H9 (cell line): ENCODE measurements at regions not wholly inside any gene's neighbourhood (a gene's known extent, or its start where the extent isn't known, plus 50 kb on each side); places are given as distances from the start of the nearest gene placed in this dataset.

Source experiments
- DNase-seq: peaks from one replicate; pipeline ENCODE4 v3.0.0-alpha.2; 2017
- H2AFZ ChIP-seq: one replicate; pipeline ENCODE4 v1.6.1; 2013; ENCODE audit warnings: mild to moderate bottlenecking, low read length, control low read depth, moderate library complexity
- H2AK5ac ChIP-seq: 2 replicates; pipeline ENCODE4 v1.6.1; 2013; ENCODE audit warnings: low read length, control low read depth, mixed read lengths; ENCODE audit not compliant: insufficient read length
- H2BK120ac ChIP-seq: one replicate; pipeline ENCODE4 v1.6.1; 2013; ENCODE audit warnings: low read depth, mild to moderate bottlenecking, low read length, control low read depth, inconsistent platforms; ENCODE audit not compliant: poor library complexity, severe bottlenecking
- H2BK12ac ChIP-seq: 2 replicates; pipeline ENCODE4 v1.6.1; 2013; ENCODE audit warnings: low read length, control low read depth, mixed read lengths, low read depth; ENCODE audit not compliant: insufficient read length
- H2BK15ac ChIP-seq: 2 replicates; pipeline ENCODE4 v1.6.1; 2013; ENCODE audit warnings: low read depth, low read length, control low read depth
- H2BK20ac ChIP-seq: one replicate; pipeline ENCODE4 v1.6.1; 2013; ENCODE audit warnings: low read depth, mild to moderate bottlenecking, low read length, control low read depth, inconsistent platforms; ENCODE audit not compliant: poor library complexity, severe bottlenecking
- H2BK5ac ChIP-seq: 2 replicates; pipeline ENCODE4 v1.6.1; 2013; ENCODE audit warnings: low read length, control low read depth, mixed read lengths; ENCODE audit not compliant: insufficient read length
- H3K14ac ChIP-seq: 2 replicates; pipeline ENCODE4 v1.6.1; 2013; ENCODE audit warnings: low read length, control low read depth; ENCODE audit not compliant: insufficient read depth
- H3K18ac ChIP-seq: 2 replicates; pipeline ENCODE4 v1.6.1; 2013; ENCODE audit warnings: low read depth, mild to moderate bottlenecking, mixed read lengths, low read length, control low read depth; ENCODE audit not compliant: insufficient read length
- H3K23ac ChIP-seq: 2 replicates; pipeline ENCODE4 v1.6.1; 2013; ENCODE audit warnings: low read length, control low read depth, mixed read lengths, low read depth; ENCODE audit not compliant: insufficient read length
- H3K23me2 ChIP-seq: 2 replicates; pipeline ENCODE4 v1.6.1; 2013; ENCODE audit warnings: low read depth, mild to moderate bottlenecking, mixed read lengths, low read length, control low read depth; ENCODE audit not compliant: insufficient read length, poor library complexity, severe bottlenecking
- H3K27ac ChIP-seq: 2 replicates; pipeline ENCODE4 v1.5.1; 2013; ENCODE audit warnings: low read length, control low read depth, mixed read lengths, low read depth; ENCODE audit not compliant: insufficient read length
- H3K27me3 ChIP-seq: 2 replicates; pipeline ENCODE4 v1.6.1; 2013; ENCODE audit warnings: low read length, control low read depth, inconsistent platforms; ENCODE audit not compliant: insufficient read depth
- H3K4ac ChIP-seq: 2 replicates; pipeline ENCODE4 v1.6.1; 2013; ENCODE audit warnings: low read depth, mild to moderate bottlenecking, control low read depth, inconsistent platforms, low read length, moderate library complexity
- H3K4me1 ChIP-seq: 2 replicates; pipeline ENCODE4 v1.6.1; 2013; ENCODE audit warnings: low read length, control low read depth, inconsistent platforms; ENCODE audit not compliant: insufficient read depth
- H3K4me2 ChIP-seq: 2 replicates; pipeline ENCODE4 v1.6.1; 2013; ENCODE audit warnings: low read length, control low read depth, mixed read lengths; ENCODE audit not compliant: insufficient read length, insufficient read depth
- H3K56ac ChIP-seq: 2 replicates; pipeline ENCODE4 v1.6.1; 2013; ENCODE audit warnings: low read depth, mild to moderate bottlenecking, mixed read lengths, low read length, control low read depth; ENCODE audit not compliant: insufficient read length
- H3K79me1 ChIP-seq: 2 replicates; pipeline ENCODE4 v1.6.1; 2013; ENCODE audit warnings: low read depth, mild to moderate bottlenecking, moderate library complexity, low read length, control low read depth, inconsistent platforms; ENCODE audit not compliant: insufficient read depth, poor library complexity, severe bottlenecking
- H3K79me2 ChIP-seq: 2 replicates; pipeline ENCODE4 v1.6.1; 2013; ENCODE audit warnings: low read length, control low read depth, inconsistent platforms; ENCODE audit not compliant: insufficient read depth
- H3K9ac ChIP-seq: 2 replicates; pipeline ENCODE4 v1.6.1; 2013; ENCODE audit warnings: low read length, control low read depth, mixed read lengths; ENCODE audit not compliant: insufficient read length; ENCODE audit errors: extremely low read depth
- H3K9me3 ChIP-seq: one replicate; pipeline ENCODE4 v1.6.1; 2013; ENCODE audit warnings: low read depth, low read length, inconsistent platforms; ENCODE audit not compliant: control insufficient read depth
- H3T11ph ChIP-seq: one replicate; pipeline ENCODE4 v1.6.1; 2013; ENCODE audit warnings: mild to moderate bottlenecking, low read length, control low read depth, inconsistent platforms
- H4K20me1 ChIP-seq: one replicate; pipeline ENCODE4 v1.6.1; 2013; ENCODE audit not compliant: control insufficient read depth, insufficient read length, insufficient read depth
- H4K5ac ChIP-seq: 2 replicates; pipeline ENCODE4 v1.6.1; 2013; ENCODE audit warnings: low read depth, mild to moderate bottlenecking, mixed read lengths, low read length, control low read depth; ENCODE audit not compliant: insufficient read length
- H4K8ac ChIP-seq: replicated peaks from 2 replicates; pipeline ENCODE4 v1.6.1; 2013; ENCODE audit warnings: low read length, control low read depth, mixed read lengths, low read depth; ENCODE audit not compliant: insufficient read length
- H4K91ac ChIP-seq: 2 replicates; pipeline ENCODE4 v1.6.1; 2013; ENCODE audit warnings: low read depth, mild to moderate bottlenecking, moderate library complexity, mixed read lengths, low read length, control low read depth; ENCODE audit not compliant: insufficient read length
- H3K27ac Mint-ChIP-seq, 3 experiments: 2 replicates in 2 of 3; 3 replicates in 1 of 3; pipeline ENCODE4 v1.8.0; 2020 to 2021; ENCODE audit warnings: mixed read lengths in 3 of 3, mild to moderate bottlenecking in 1 of 3, moderate library complexity in 1 of 3
- H3K27me3 Mint-ChIP-seq: 2 replicates; pipeline ENCODE4 v1.8.0; 2021; ENCODE audit warnings: low read depth, mild to moderate bottlenecking, moderate library complexity, mixed read lengths
- H3K36me3 Mint-ChIP-seq, 3 experiments: 2 replicates in 2 of 3; 3 replicates in 1 of 3; pipeline ENCODE4 v1.8.0; 2020 to 2021; ENCODE audit warnings: low read depth in 3 of 3, mixed read lengths in 3 of 3; ENCODE audit not compliant: insufficient read depth in 1 of 3
- H3K4me1 Mint-ChIP-seq, 2 experiments: 2 replicates each; pipeline ENCODE4 v1.8.0; 2020; ENCODE audit warnings: mixed read lengths in 2 of 2
- H3K4me3 Mint-ChIP-seq, 2 experiments: 2 replicates in 1 of 2; 3 replicates in 1 of 2; pipeline ENCODE4 v1.8.0; 2020 to 2021; ENCODE audit warnings: mild to moderate bottlenecking in 2 of 2, mixed read lengths in 2 of 2, moderate library complexity in 1 of 2
- H3K9me3 Mint-ChIP-seq, 2 experiments: 2 replicates in 1 of 2; 3 replicates in 1 of 2; pipeline ENCODE4 v1.8.0; 2020; ENCODE audit warnings: mild to moderate bottlenecking in 2 of 2, mixed read lengths in 2 of 2, moderate library complexity in 1 of 2
- WGBS: extraction: QIAGEN DNeasy Blood & Tissue Kit; methylation state at CpG from one replicate; pipeline ENCODE4 v1.1.7; 2013; ENCODE audit warnings: missing lambda C conversion rate, low lambda C conversion rate, mixed read lengths; ENCODE audit not compliant: insufficient read length; ENCODE audit errors: extremely low coverage; 5-methylcytosine and 5-hydroxymethylcytosine counted together
- TF ChIP-seq, protein P1 (sequence below): fragments of 200-600 bp; sonication (generic); conservative IDR thresholded peaks from 3 replicates; pipeline ENCODE4 v1.8.0; 2021; ENCODE audit warnings: antibody characterized with exemption, mild to moderate bottlenecking

GRCh38 chr20:23163562-23163961 lies 77.4 kb upstream of the CD93 start:
- Histone ChIP-seq H3K9me3 (no peaks in the 10 kb centered on the region), H3K4me1 (peaks cover 7% of the 10 kb centered on the region; the same call in 1 of the 2 replicates), H2AFZ (no peak overlapping the region), H3K4me2 (no peak overlapping the region), H4K20me1 (no peaks in the 10 kb centered on the region), H2AK5ac (no peak overlapping the region), H2BK5ac (no peak overlapping the region), H4K8ac (no peak overlapping the region), H3K27me3 (no peaks in the 10 kb centered on the region), H3K4ac (no peak overlapping the region), H2BK120ac (no peak overlapping the region), H3K79me1 (no peaks in the 10 kb centered on the region), H2BK15ac (no peak overlapping the region), H3K14ac (no peak overlapping the region), H3K9ac (no peak overlapping the region), H4K5ac (no peak overlapping the region), H3K79me2 (no peaks in the 10 kb centered on the region), H2BK20ac (no peak overlapping the region), H2BK12ac (no peak overlapping the region), H4K91ac (no peak overlapping the region), H3K27ac (no peak overlapping the region), H3K23me2 (no peaks in the 10 kb centered on the region), H3T11ph (no peak overlapping the region), H3K18ac (no peak overlapping the region), H3K23ac (no peak overlapping the region), H3K56ac (no peak overlapping the region)
- H3K4me3 Mint-ChIP-seq, result no peak overlapping the region
- no peak for DNase-seq
- no CpG with 5 or more reads among the region's 6 CpGs for WGBS
- H3K27me3 Mint-ChIP-seq, result peaks cover 8% of the 10 kb centered on the region
- no peak overlapping the region for H3K27ac Mint-ChIP-seq
- TF ChIP-seq, protein P1, sequence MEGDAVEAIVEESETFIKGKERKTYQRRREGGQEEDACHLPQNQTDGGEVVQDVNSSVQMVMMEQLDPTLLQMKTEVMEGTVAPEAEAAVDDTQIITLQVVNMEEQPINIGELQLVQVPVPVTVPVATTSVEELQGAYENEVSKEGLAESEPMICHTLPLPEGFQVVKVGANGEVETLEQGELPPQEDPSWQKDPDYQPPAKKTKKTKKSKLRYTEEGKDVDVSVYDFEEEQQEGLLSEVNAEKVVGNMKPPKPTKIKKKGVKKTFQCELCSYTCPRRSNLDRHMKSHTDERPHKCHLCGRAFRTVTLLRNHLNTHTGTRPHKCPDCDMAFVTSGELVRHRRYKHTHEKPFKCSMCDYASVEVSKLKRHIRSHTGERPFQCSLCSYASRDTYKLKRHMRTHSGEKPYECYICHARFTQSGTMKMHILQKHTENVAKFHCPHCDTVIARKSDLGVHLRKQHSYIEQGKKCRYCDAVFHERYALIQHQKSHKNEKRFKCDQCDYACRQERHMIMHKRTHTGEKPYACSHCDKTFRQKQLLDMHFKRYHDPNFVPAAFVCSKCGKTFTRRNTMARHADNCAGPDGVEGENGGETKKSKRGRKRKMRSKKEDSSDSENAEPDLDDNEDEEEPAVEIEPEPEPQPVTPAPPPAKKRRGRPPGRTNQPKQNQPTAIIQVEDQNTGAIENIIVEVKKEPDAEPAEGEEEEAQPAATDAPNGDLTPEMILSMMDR, result no peak
- no peaks in the 10 kb centered on the region; a peak in 1 of 7 replicates for H3K36me3 Mint-ChIP-seq
- peaks cover 24 to 26% of the 10 kb centered on the region in 2 experiments for H3K4me1 Mint-ChIP-seq
- no peaks in the 10 kb centered on the region for H3K9me3 Mint-ChIP-seq
